ENCODE measurements at regions not wholly inside any gene's neighbourhood (a gene's known extent, or its start where the extent isn't known, plus 50 kb on each side); places are given as distances from the start of the nearest gene placed in this dataset.

GRCh38 chr3:106168962-106169750 is 300.3 kb upstream of the CBLB start (continued):
- TF ChIP-seq FOXM1 (IDR thresholded peaks at IDR 0.05; ENCODE audit: low read depth): no peak
- TF ChIP-seq RCOR1 (IDR thresholded peaks at IDR 0.05; ENCODE audit: low read length): no peak
- no peak for TF ChIP-seq MXI1 (IDR thresholded peaks at IDR 0.05; ENCODE audit: low read depth, low read length)
- TF ChIP-seq TAF1 (IDR thresholded peaks at IDR 0.05; ENCODE audit: borderline replicate concordance, low read depth, low read length): no peak
- no peak for TF ChIP-seq USF1 (IDR thresholded peaks at IDR 0.05; ENCODE audit: borderline replicate concordance, low read depth)
- no peak for TF ChIP-seq NFIC (IDR thresholded peaks at IDR 0.05; ENCODE audit: borderline replicate concordance)
- no peak for TF ChIP-seq SIN3A (IDR thresholded peaks at IDR 0.05; ENCODE audit: borderline replicate concordance, low read depth, low read length)
- TF ChIP-seq TEAD4 (IDR thresholded peaks at IDR 0.05; ENCODE audit: borderline replicate concordance, insufficient read depth): no peak

- CTCF ChIA-PET: no interaction called here
Observed at GRCh38 chr3:106170636-106171035, 301.8 kb upstream of the CBLB start.

GRCh38 chr3:106172101-106172500 is 303.3 kb upstream of the CBLB start:
- H3K9me2 ChIP-seq: no peaks in the 10 kb centered on the region
- H3K79me2 ChIP-seq (ENCODE audit: insufficient read depth): no peaks in the 10 kb centered on the region
- CTCF ChIA-PET: no interaction called here
- no peak overlapping the region for H3K4me2 ChIP-seq
- H4K20me1 ChIP-seq (ENCODE audit: insufficient read depth): no peaks in the 10 kb centered on the region
- POLR2A ChIA-PET: no interaction called here
- 86% methylated on average over 4 of the region's 4 CpGs for WGBS (ENCODE audit: low lambda C conversion rate)
- H3K4me1 ChIP-seq (ENCODE audit: control insufficient read depth in 1 of 2, insufficient read depth in 2 of 2, low read depth in 1 of 2, low read length in 1 of 2): no peaks in the 10 kb centered on the region
- no peak overlapping the region for H3K9ac ChIP-seq
- TF ChIP-seq NFIC (IDR thresholded peaks at IDR 0.05; ENCODE audit: borderline replicate concordance) (no peak), REST (IDR thresholded peaks at IDR 0.05; ENCODE audit: low read depth, low read length) (no peak), CTCF (IDR thresholded peaks at IDR 0.05) (no peak), GABPA (IDR thresholded peaks at IDR 0.05; ENCODE audit: low read depth) (no peak), SIN3A (IDR thresholded peaks at IDR 0.05; ENCODE audit: borderline replicate concordance, low read depth, low read length) (no peak), RAD21 (IDR thresholded peaks at IDR 0.05; ENCODE audit: low read length) (no peak)
- no peak overlapping the region for H2AFZ ChIP-seq (ENCODE audit: low read depth)
- no peak for DNase-seq
- H3K9me3 ChIP-seq: no peaks in the 10 kb centered on the region
- no peaks in the 10 kb centered on the region for H3K27me3 ChIP-seq (ENCODE audit: insufficient read depth)
- no peaks in the 10 kb centered on the region for H3F3A ChIP-seq (replicated peaks; ENCODE audit: insufficient read depth)
- no peak overlapping the region for H3K4me3 ChIP-seq (ENCODE audit: low read depth in 2 of 2, low read length in 1 of 2)
- H3K27ac ChIP-seq (ENCODE audit: low read depth in 2 of 2, low read length in 1 of 2): no peak overlapping the region
- H3K36me3 ChIP-seq (replicated peaks in 1 of 2; ENCODE audit: control insufficient read depth in 1 of 2, insufficient read depth in 2 of 2, low read length in 1 of 2): no peaks in the 10 kb centered on the region

More at GRCh38 chr3:106170636-106171035, 301.8 kb upstream of the CBLB start:
- Histone ChIP-seq H3K79me2 (ENCODE audit: insufficient read depth) (no peaks in the 10 kb centered on the region), H3F3A (replicated peaks; ENCODE audit: insufficient read depth) (no peaks in the 10 kb centered on the region), H3K9me3 (no peaks in the 10 kb centered on the region), H3K4me3 (ENCODE audit: low read depth in 2 of 2, low read length in 1 of 2) (no peak overlapping the region), H3K4me1 (ENCODE audit: control insufficient read depth in 1 of 2, insufficient read depth in 2 of 2, low read depth in 1 of 2, low read length in 1 of 2) (no peaks in the 10 kb centered on the region), H3K9me2 (no peaks in the 10 kb centered on the region), H4K20me1 (ENCODE audit: insufficient read depth) (no peaks in the 10 kb centered on the region), H3K36me3 (replicated peaks in 1 of 2; ENCODE audit: control insufficient read depth in 1 of 2, insufficient read depth in 2 of 2, low read length in 1 of 2) (no peaks in the 10 kb centered on the region), H3K27me3 (ENCODE audit: insufficient read depth) (no peaks in the 10 kb centered on the region), H3K4me2 (no peak overlapping the region), H2AFZ (ENCODE audit: low read depth) (peak overlapping the region; percentile 7; the same call in 1 of the 2 replicates), H3K9ac (no peak overlapping the region), H3K27ac (ENCODE audit: low read depth in 2 of 2, low read length in 1 of 2) (no peak overlapping the region)
- POLR2A ChIA-PET: no interaction called here
- 94% methylated on average over 1 of the region's 1 CpG for WGBS (ENCODE audit: low lambda C conversion rate)
- DNase-seq: no peak
- TF ChIP-seq TEAD4 (IDR thresholded peaks at IDR 0.05; ENCODE audit: borderline replicate concordance, insufficient read depth) (no peak), POLR2AphosphoS5 (IDR thresholded peaks at IDR 0.05; ENCODE audit: low read depth, low read length) (no peak), CHD2 (IDR thresholded peaks at IDR 0.05; ENCODE audit: low read length, partially characterized antibody) (no peak), NFIC (IDR thresholded peaks at IDR 0.05; ENCODE audit: borderline replicate concordance) (no peak)

Measured in SK-N-SH (cell line).